IgD-negative memory B cell (primary cell): ENCODE measurements at regions not wholly inside any gene's neighbourhood (a gene's known extent, or its start where the extent isn't known, plus 50 kb on each side); places are given as distances from the start of the nearest gene placed in this dataset.
A peak's percentile ranks its signal among the peaks of the same experiment; 100 is the strongest.

Experiments
- H3K27ac Mint-ChIP-seq, 3 donors: one replicate each; pipeline ENCODE4 v1.8.0; 2020 to 2022; ENCODE audit warnings: mild to moderate bottlenecking in 3 of 3, mixed read lengths in 3 of 3, moderate library complexity in 1 of 3
- H3K27me3 Mint-ChIP-seq: one replicate; pipeline ENCODE4 v1.8.0; 2021; ENCODE audit warnings: mixed read lengths
- H3K36me3 Mint-ChIP-seq: one replicate; pipeline ENCODE4 v1.8.0; 2020; ENCODE audit warnings: mild to moderate bottlenecking, mixed read lengths
- H3K4me1 Mint-ChIP-seq, 3 donors: one replicate each; pipeline ENCODE4 v1.8.0; 2020 to 2022; ENCODE audit warnings: mixed read lengths in 3 of 3, mild to moderate bottlenecking in 1 of 3
- H3K4me3 Mint-ChIP-seq, 4 donors: one replicate each; pipeline ENCODE4 v1.8.0; 2020 to 2022; ENCODE audit warnings: mild to moderate bottlenecking in 4 of 4, mixed read lengths in 4 of 4, moderate library complexity in 3 of 4
- H3K9me3 Mint-ChIP-seq, 3 donors: one replicate each; pipeline ENCODE4 v1.8.0; 2020 to 2021; ENCODE audit warnings: mixed read lengths in 3 of 3, mild to moderate bottlenecking in 1 of 3

DNA sequence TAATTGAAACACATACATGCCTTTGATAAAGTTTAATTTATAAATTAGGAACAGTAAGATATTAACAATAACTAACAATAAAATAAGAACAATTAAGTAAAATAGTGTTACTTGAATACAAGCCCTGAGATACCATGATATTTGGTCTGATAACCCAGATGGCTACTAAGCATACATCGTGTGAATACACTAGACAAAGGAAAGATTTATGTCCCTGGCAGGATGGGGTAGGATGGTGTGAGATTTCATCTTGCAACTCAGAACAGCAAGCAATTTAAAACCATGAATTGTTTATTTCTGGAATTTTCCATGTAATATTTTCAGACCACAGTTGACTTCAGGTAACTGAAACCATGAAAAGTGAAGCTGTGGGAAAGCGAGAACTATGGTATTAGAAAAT is 169.5 kb downstream of the DIPK2A start:
- Mint-ChIP-seq H3K9me3 (peaks cover 9 to 14% (median 12%) of the 10 kb centered on the region in 3 donors), H3K27ac (no peak overlapping the region), H3K4me3 (no peak overlapping the region), H3K4me1 (no peaks in the 10 kb centered on the region), H3K36me3 (no peaks in the 10 kb centered on the region), H3K27me3 (peaks cover 5% of the 10 kb centered on the region)

DNA sequence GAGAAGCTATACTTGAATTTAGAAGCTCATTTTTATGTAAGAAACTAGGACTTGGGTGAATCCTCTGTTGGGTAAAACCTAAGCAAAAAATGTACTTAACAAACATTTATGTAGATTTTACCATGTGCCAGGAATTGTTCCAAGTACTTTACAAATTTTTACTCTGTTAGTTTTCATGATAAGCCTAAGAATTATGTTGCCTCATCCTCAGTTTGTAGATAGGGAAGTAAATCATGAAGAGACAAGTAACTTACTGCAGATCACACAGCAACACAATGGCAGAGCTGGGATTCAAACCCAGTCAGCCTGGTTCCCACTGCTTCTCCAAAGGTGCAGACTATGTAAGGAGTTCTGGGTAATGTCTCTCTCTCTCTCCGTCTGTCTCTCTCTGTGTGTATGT is 169.9 kb downstream of the DIPK2A start:
- Mint-ChIP-seq H3K27ac (no peak overlapping the region), H3K27me3 (peaks cover 5% of the 10 kb centered on the region)

DNA sequence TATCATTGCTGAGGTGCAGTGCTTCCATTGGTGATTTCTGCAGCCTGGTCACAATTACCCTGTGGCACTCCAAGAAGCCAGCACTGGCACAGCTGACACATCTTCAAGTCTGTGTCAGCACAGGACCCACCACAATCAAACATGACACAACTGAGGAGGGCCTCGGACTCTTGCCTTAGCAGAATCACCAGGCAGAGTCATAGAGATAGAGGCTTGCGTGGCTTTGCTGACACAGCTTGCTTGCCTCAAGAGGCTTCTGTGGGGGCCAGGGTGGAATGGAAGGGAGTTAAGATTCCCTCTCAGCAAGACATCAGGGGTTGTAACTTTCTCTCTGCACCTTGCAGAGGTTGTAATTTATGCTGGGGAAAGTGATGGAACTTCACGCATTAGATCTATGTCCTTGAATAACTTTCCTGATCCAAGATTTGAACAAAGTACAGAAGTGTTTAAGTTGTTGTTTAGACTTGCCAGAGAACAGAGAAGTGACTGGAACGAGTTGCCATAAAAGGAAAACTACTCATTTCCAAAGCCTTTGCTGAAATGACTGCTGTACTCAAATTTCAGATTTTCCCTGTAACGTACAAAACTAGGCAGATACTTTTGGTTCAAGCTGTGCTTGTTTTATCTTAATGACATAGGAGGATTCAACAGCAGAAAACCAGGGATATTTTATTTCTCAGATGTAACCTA is 170.7 kb downstream of the DIPK2A start:
- Mint-ChIP-seq H3K4me1 (no peaks in the 10 kb centered on the region), H3K9me3 (peaks cover 4 to 11% (median 10%) of the 10 kb centered on the region in 3 donors), H3K27me3 (peaks cover 5% of the 10 kb centered on the region), H3K36me3 (no peaks in the 10 kb centered on the region), H3K4me3 (peak overlapping the region in 1 of 4 donors; percentile 6), H3K27ac (no peak overlapping the region)

More for the DNA sequence above, 169.9 kb downstream of the DIPK2A start:
- Mint-ChIP-seq H3K36me3 (no peaks in the 10 kb centered on the region), H3K4me3 (no peak overlapping the region), H3K4me1 (no peaks in the 10 kb centered on the region), H3K9me3 (peaks cover 8 to 14% (median 12%) of the 10 kb centered on the region in 3 donors)

DNA sequence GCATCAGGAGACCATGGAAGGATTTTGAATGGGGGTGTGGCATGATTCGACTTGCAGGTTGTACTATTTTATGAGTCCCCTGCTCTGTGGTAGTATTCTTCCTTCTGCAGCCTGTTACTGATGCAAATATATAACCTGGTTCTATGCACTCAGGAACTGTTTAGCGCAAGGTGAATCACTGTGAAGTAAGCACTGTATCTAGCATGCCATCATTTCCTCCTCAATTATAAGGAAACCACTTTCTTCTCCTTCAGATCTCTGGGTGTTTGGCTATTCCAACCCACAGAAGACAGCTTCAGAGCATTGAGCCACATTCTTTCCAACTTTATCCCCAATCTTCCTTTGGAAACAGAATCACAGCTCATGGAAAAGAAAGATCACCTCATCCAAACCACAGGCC is 176.7 kb downstream of the DIPK2A start:
- H3K27me3 Mint-ChIP-seq: peaks cover 4% of the 10 kb centered on the region
- peaks cover 4% of the 10 kb centered on the region for H3K36me3 Mint-ChIP-seq
- no peak overlapping the region for H3K4me3 Mint-ChIP-seq
- no peaks in the 10 kb centered on the region for H3K9me3 Mint-ChIP-seq
- H3K27ac Mint-ChIP-seq: no peak overlapping the region
- no peaks in the 10 kb centered on the region for H3K4me1 Mint-ChIP-seq

DNA sequence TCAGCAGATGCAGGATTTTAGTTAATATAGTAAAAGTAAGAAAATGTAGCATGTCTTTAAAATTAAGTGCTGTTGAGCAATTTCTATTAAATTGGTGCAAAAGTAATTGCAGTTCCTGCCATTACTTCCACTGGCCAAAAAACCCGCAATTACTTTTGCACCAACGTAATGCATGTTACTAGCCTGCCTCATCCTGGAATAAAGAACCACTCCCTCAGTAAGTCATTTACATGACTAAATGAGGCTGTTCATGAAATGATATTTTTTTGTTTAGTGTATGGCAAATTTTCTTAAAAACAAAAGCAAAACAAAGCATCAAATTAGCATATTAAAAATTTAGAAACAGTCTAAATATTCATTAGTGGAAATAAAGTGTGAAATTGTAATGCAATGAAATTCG is 180.4 kb downstream of the DIPK2A start:
- no peak overlapping the region for H3K4me3 Mint-ChIP-seq
- no peaks in the 10 kb centered on the region for H3K4me1 Mint-ChIP-seq
- H3K27me3 Mint-ChIP-seq: peaks cover 4% of the 10 kb centered on the region
- H3K27ac Mint-ChIP-seq: no peak overlapping the region
- H3K9me3 Mint-ChIP-seq: peaks cover 1 to 8% (median 8%) of the 10 kb centered on the region in 3 donors
- H3K36me3 Mint-ChIP-seq: peaks cover 4% of the 10 kb centered on the region

DNA sequence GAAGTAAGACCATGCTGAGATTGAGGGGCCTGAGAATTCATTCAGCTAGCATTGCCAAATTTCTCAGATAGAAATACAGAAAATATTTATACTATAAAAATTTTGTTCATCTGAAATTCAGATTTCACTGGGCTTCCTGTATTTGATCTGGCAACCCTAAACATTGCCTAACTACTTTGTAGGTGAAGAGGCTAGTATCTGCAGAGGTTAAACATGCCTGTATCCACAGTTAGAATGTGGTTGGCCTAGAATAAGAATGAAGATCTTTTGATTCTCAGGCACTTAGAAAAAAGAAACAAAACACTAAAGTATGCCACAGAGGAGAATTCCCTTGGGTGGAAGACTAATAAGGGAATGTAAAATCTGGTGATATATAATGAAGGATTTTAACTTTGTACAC is 189.0 kb downstream of the DIPK2A start:
- Mint-ChIP-seq H3K4me1 (peaks cover 0 to 5% (median 1%) of the 10 kb centered on the region in 3 donors), H3K27me3 (peaks cover 4% of the 10 kb centered on the region), H3K27ac (no peak overlapping the region), H3K9me3 (peaks cover 2 to 14% (median 7%) of the 10 kb centered on the region in 3 donors), H3K4me3 (no peak overlapping the region), H3K36me3 (no peaks in the 10 kb centered on the region)

DNA sequence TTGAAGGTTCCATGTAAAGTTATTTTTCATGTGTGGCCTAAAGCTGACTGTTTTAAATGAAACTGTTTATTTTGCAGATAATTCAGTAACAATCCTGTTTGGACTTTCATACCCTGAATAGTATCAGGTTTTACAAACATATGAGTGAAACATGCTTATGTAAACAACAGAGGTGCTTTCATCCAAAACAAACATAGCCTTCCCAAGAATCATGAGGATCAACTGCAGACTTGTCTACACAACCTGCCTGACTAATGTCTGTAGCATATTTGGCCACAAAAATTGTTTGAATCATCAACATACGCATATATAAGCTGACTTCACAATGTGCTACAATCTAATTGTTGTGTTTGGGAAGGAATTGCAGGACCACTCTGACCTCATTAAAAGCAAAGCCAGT is 190.4 kb downstream of the DIPK2A start:
- H3K27ac Mint-ChIP-seq: no peak overlapping the region
- H3K4me1 Mint-ChIP-seq: peaks cover 0 to 5% (median 1%) of the 10 kb centered on the region in 3 donors
- H3K27me3 Mint-ChIP-seq: peaks cover 4% of the 10 kb centered on the region
- H3K9me3 Mint-ChIP-seq: peaks cover 2 to 13% (median 3%) of the 10 kb centered on the region in 3 donors
- H3K4me3 Mint-ChIP-seq: no peak overlapping the region
- no peaks in the 10 kb centered on the region for H3K36me3 Mint-ChIP-seq

DNA sequence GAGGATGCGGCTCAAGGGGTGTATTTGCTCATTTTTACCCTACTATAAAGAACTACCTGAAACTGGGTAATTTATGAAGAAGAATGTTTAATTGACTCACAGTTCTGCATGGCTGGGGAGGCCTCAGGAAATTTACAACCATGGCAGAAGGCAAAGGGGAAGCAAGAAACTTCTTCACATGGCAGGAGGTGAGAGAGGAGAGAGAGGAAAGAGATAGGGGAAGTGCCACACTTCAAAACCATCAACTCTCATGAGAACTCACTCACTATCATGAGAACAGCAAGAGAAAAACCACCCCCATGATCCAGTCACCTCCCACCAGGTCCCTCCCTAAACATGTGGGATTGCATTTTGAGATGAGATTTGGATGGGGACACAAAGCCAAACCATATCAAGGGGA is 192.7 kb downstream of the DIPK2A start:
- Mint-ChIP-seq H3K4me3 (no peak overlapping the region), H3K4me1 (peaks cover 0 to 5% (median 1%) of the 10 kb centered on the region in 3 donors), H3K27me3 (peaks cover 4% of the 10 kb centered on the region), H3K36me3 (no peaks in the 10 kb centered on the region), H3K27ac (no peak overlapping the region), H3K9me3 (peaks cover 0 to 5% (median 3%) of the 10 kb centered on the region in 3 donors)

DNA sequence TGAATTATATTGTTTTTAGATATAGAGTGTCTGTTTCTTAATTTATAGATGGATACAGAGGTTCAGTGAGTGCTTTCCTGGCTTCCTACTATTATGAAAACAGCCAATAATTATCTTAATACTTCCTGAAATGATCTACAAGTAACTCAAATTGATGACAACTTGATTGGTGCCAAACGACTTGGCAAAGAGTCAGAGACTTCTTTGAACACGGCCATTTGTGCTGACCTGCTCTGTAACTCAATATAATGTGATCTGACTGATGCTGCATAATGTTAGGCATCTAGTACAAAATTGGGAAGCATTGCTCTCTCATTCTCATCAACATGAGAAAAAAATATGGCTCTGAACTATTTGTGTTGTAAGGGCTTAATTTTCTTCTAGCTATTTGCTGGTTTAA is 193.9 kb downstream of the DIPK2A start:
- peaks cover 0 to 3% (median 0%) of the 10 kb centered on the region in 3 donors for H3K9me3 Mint-ChIP-seq
- H3K27me3 Mint-ChIP-seq: peaks cover 4% of the 10 kb centered on the region
- H3K4me3 Mint-ChIP-seq: no peak overlapping the region
- H3K4me1 Mint-ChIP-seq: peaks cover 0 to 5% (median 1%) of the 10 kb centered on the region in 3 donors
- no peaks in the 10 kb centered on the region for H3K36me3 Mint-ChIP-seq
- no peak overlapping the region for H3K27ac Mint-ChIP-seq

DNA sequence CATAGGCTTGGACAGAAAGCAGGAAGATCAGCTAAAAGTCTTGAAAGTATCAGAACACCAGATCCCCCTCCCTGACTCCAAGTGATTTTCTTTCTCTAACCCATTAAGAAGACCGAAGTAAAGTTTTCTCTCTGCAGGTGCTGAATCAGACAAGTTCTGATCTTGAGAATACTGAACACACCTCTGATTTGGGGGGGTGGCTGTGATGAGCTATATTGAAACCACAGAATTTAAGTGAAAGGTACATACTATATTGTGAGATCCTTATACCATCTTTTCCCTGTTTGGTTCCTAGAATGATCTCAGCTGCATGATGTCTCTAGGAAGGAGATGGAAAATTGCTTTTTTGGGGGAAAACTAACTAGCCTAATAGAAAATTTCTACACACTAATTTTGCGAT is 196.0 kb downstream of the DIPK2A start:
- H3K4me1 Mint-ChIP-seq: peaks cover 0 to 5% (median 1%) of the 10 kb centered on the region in 3 donors

DNA sequence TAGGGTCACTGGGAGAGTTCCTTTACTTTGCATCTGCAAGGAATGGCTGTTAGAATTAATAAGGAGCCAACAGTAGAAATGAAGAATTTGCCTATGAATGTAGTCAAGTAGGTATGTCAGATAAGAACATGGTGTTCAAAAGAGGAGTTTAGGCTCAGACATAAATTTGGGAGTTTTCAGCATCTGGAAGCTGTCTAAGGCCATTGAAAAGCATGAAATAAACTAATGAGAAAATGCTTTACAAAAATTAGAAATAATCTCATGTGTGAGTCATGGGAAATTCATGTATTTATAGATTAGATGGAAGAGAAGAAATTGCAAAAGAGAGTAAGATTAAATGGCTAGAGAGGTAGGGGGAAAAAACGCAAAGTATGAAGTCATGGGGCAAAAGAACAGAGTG is 201.9 kb downstream of the DIPK2A start:
- Mint-ChIP-seq H3K36me3 (no peaks in the 10 kb centered on the region), H3K9me3 (peaks cover 0 to 2% (median 0%) of the 10 kb centered on the region in 3 donors), H3K4me1 (no peaks in the 10 kb centered on the region), H3K27me3 (no peaks in the 10 kb centered on the region), H3K27ac (no peak overlapping the region), H3K4me3 (no peak overlapping the region)

More for the DNA sequence above, 196.0 kb downstream of the DIPK2A start:
- Mint-ChIP-seq H3K27me3 (peaks cover 4% of the 10 kb centered on the region), H3K27ac (no peak overlapping the region), H3K9me3 (peaks cover 0 to 3% (median 0%) of the 10 kb centered on the region in 3 donors), H3K36me3 (no peaks in the 10 kb centered on the region), H3K4me3 (no peak overlapping the region)

DNA sequence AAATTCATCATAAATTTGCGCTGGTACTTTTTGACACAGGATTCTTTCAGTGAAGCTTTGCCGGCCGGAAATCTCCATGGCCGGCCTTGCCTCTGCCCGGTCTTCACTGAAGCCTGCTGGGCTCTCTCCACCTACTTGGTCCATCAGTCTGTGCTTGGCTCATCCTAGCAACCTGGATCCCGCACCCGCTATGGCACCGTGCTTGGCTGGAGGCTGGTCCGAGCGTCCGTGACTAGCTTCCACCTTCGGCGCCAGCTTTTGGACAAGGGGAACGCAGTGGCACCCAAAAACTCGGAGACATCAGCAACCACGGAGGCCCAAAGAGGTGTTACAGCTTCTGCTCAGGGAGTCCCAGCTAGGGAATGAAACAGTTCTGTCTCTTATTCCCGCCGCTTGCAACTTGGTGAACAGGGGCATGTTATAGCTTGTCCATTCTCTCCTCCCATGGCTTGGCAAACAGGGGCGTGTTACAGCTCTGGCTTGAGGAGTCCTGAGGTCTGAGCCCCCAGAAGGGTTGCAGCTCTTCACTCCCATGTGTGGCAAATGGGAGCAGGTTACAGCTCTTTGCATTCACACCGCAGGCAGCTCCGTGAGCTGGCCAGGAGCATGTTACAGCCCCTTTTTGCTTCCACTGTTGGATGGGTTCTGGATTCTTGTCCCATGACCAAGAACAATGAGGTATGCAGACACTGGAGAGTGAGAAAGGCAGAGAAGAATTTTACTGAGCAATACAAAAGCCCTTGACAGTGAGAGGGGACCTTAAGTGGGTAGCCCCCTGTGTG is 204.2 kb downstream of the DIPK2A start:
- no peak overlapping the region for H3K27ac Mint-ChIP-seq
- H3K9me3 Mint-ChIP-seq: peaks cover 0 to 2% (median 0%) of the 10 kb centered on the region in 3 donors
- no peaks in the 10 kb centered on the region for H3K27me3 Mint-ChIP-seq
- H3K36me3 Mint-ChIP-seq: no peaks in the 10 kb centered on the region
- H3K4me3 Mint-ChIP-seq: no peak overlapping the region
- H3K4me1 Mint-ChIP-seq: no peaks in the 10 kb centered on the region

DNA sequence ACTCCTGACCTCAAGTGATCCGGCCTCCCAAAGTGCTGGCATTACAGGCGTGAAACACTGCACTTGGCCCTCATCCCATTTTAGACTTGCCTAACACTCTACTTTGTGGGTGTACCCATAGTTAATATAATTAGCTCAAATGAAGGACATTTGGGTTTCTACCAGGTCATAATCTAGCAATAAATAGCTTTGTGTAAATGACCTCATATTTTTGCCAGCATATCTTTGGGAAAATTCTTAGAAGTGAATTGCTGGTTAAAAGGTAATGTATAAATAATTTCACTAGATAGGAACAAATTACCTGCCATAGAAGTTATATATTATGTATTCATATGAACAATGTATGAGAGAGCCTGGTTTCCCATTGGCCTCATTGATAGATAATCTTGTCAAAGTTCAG is 206.0 kb downstream of the DIPK2A start:
- H3K27ac Mint-ChIP-seq: no peak overlapping the region
- H3K9me3 Mint-ChIP-seq: peaks cover 0 to 2% (median 0%) of the 10 kb centered on the region in 3 donors
- no peaks in the 10 kb centered on the region for H3K27me3 Mint-ChIP-seq
- no peak overlapping the region for H3K4me3 Mint-ChIP-seq
- no peaks in the 10 kb centered on the region for H3K4me1 Mint-ChIP-seq
- no peaks in the 10 kb centered on the region for H3K36me3 Mint-ChIP-seq

DNA sequence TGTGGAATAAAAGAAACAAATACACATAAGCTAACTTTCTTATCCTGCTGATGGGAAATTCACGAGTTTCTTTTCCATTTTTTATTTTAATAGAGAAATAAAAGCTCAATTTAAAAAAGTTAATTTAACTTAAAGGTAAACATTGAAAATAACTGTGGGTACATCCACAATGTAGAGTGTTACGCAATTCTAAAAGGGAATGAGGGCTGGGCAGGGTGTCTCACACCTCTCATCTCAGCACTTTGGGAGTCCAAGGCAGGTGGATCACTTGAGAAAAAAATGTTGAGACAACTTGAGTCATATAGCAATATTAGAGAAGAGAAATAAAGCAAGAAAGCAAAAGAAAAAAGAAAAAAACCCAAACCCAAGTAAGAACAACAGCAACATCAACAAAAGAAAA is 207.0 kb downstream of the DIPK2A start:
- H3K4me3 Mint-ChIP-seq: no peak overlapping the region
- peaks cover 0 to 2% (median 0%) of the 10 kb centered on the region in 3 donors for H3K9me3 Mint-ChIP-seq
- no peaks in the 10 kb centered on the region for H3K27me3 Mint-ChIP-seq
- H3K4me1 Mint-ChIP-seq: no peaks in the 10 kb centered on the region
- H3K36me3 Mint-ChIP-seq: no peaks in the 10 kb centered on the region
- H3K27ac Mint-ChIP-seq: no peak overlapping the region

DNA sequence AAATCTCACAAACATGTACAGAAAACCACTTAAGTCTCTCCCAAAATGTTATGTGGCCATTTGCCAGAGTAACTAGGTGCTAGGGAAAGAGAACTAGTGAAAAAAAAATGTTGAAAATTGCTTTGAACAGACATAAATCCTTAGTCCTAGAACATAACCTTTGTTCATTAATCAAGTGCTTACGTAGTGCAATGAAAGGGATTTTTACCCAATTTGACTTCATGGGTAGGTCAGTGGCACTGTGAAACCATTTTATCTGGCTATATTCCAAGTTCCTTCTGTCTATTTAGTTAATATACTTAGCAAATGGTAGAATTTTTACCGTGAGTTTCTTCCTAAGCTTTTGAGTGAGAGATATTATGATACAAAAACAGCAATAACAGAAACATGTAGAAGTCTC is 209.4 kb downstream of the DIPK2A start:
- Mint-ChIP-seq H3K36me3 (no peaks in the 10 kb centered on the region), H3K4me1 (no peaks in the 10 kb centered on the region), H3K9me3 (peaks cover 0 to 2% (median 2%) of the 10 kb centered on the region in 3 donors), H3K27ac (no peak overlapping the region), H3K4me3 (no peak overlapping the region), H3K27me3 (no peaks in the 10 kb centered on the region)
